ENCODE measurements at regions not wholly inside any gene's neighbourhood (a gene's known extent, or its start where the extent isn't known, plus 50 kb on each side); places are given as distances from the start of the nearest gene placed in this dataset.
"Not testable (repeated sequence)": the region's sequence is repeated elsewhere in the genome, so short reads cannot be mapped to it uniquely, and the experiment has no call there.

- no peak overlapping the region for H3K4me3 ChIP-seq (ENCODE audit: low read length)
- no peaks in the 10 kb centered on the region for H3K4me1 ChIP-seq (ENCODE audit: insufficient read depth, low read length)
- H3K9me3 ChIP-seq (ENCODE audit: low read depth, low read length), result no peaks in the 10 kb centered on the region
- H3K27me3 ChIP-seq (ENCODE audit: insufficient read depth, low read length), result no peaks in the 10 kb centered on the region
Measured at GRCh38 chr9:31142456-31142855, 1242.0 kb upstream of the ACO1 start.

GRCh38 chr9:31144614-31145013 lies 1239.8 kb upstream of the ACO1 start:
- no peaks in the 10 kb centered on the region for H3K27me3 ChIP-seq (ENCODE audit: insufficient read depth, low read length)
- H3K4me1 ChIP-seq (ENCODE audit: insufficient read depth, low read length), result no peaks in the 10 kb centered on the region
- H3K9me3 ChIP-seq (ENCODE audit: low read depth, low read length), result no peaks in the 10 kb centered on the region
- H3K4me3 ChIP-seq (ENCODE audit: low read length), result no peak overlapping the region

GRCh38 chr9:31146485-31147166 lies 1237.8 kb upstream of the ACO1 start:
- no peaks in the 10 kb centered on the region for H3K9me3 ChIP-seq (ENCODE audit: low read depth, low read length)
- H3K27me3 ChIP-seq (ENCODE audit: insufficient read depth, low read length), result no peaks in the 10 kb centered on the region
- no peak overlapping the region for H3K4me3 ChIP-seq (ENCODE audit: low read length)
- no peaks in the 10 kb centered on the region for H3K4me1 ChIP-seq (ENCODE audit: insufficient read depth, low read length)

DNA sequence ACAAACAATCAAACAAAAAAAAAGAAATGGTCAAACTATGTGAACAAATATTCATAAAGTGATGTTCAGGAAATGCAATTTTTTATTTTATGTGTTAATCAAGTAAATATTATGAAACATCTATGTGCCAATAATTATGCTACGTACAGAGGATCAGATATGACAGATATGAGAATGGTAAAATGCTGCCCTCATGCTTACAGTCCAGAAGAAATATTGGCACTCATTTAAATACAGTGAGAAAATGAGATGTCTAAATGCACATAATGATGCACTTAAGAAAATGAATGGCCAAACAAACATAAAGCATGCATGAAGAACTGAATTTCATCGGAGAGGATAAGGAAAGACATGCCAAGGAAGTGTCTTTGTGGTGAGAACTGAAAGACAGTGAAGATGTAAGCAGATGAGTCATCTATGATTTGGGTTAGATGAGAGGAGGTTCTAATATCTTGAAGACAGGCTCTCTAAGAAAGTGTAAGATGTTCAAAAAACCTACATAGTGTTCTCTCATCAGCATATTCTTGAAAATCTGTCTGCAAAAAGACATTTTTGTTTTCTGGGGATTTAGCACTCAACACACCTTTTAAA lies 1231.1 kb upstream of the ACO1 start:
- H3K27me3 ChIP-seq (ENCODE audit: insufficient read depth, low read length), result no peaks in the 10 kb centered on the region
- H3K4me3 ChIP-seq (ENCODE audit: low read length), result no peak overlapping the region
- H3K9me3 ChIP-seq (ENCODE audit: low read depth, low read length), result no peaks in the 10 kb centered on the region
- H3K4me1 ChIP-seq (ENCODE audit: insufficient read depth, low read length), result no peaks in the 10 kb centered on the region

- no peaks in the 10 kb centered on the region for H3K9me3 ChIP-seq (ENCODE audit: low read depth, low read length)
- H3K4me1 ChIP-seq (ENCODE audit: insufficient read depth, low read length), result no peaks in the 10 kb centered on the region
- H3K27me3 ChIP-seq (ENCODE audit: insufficient read depth, low read length), result no peaks in the 10 kb centered on the region
- H3K4me3 ChIP-seq (ENCODE audit: low read length), result no peak overlapping the region
Measured at GRCh38 chr9:31166516-31166915, 1217.9 kb upstream of the ACO1 start.

DNA sequence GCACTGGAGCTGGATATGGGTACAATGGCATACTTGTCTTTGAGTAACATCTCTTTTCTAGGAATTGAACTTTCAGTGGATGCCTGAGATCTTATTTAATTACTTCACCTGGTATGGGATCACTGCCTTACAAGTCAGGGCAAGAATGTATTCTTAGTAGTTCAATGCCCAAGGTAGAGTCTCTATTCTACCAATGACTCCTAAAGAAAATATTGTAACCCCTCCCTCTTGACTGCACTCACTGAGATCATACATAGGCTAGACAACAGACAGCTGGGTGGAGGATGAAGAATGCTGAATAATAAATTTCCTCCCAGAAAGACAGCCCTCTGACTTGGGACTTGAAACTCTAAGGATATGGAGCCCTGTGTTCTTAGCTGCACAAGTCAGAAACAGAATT lies 1216.3 kb upstream of the ACO1 start:
- no peaks in the 10 kb centered on the region for H3K27me3 ChIP-seq (ENCODE audit: insufficient read depth, low read length)
- no peak overlapping the region for H3K4me3 ChIP-seq (ENCODE audit: low read length)
- no peaks in the 10 kb centered on the region for H3K9me3 ChIP-seq (ENCODE audit: low read depth, low read length)

GRCh38 chr9:31174681-31175080 lies 1209.8 kb upstream of the ACO1 start:
- Histone ChIP-seq H3K4me1 (ENCODE audit: insufficient read depth, low read length) (no peaks in the 10 kb centered on the region), H3K27me3 (ENCODE audit: insufficient read depth, low read length) (no peaks in the 10 kb centered on the region), H3K4me3 (ENCODE audit: low read length) (no peak overlapping the region), H3K9me3 (ENCODE audit: low read depth, low read length) (no peaks in the 10 kb centered on the region)

More for the DNA sequence above, 1216.3 kb upstream of the ACO1 start:
- H3K4me1 ChIP-seq (ENCODE audit: insufficient read depth, low read length), result no peaks in the 10 kb centered on the region

GRCh38 chr9:31183866-31184265 lies 1200.6 kb upstream of the ACO1 start:
- H3K4me3 ChIP-seq (ENCODE audit: low read length), result no peak overlapping the region
- H3K27me3 ChIP-seq (ENCODE audit: insufficient read depth, low read length), result no peaks in the 10 kb centered on the region
- H3K4me1 ChIP-seq (ENCODE audit: insufficient read depth, low read length), result no peaks in the 10 kb centered on the region
- no peaks in the 10 kb centered on the region for H3K9me3 ChIP-seq (ENCODE audit: low read depth, low read length)

DNA sequence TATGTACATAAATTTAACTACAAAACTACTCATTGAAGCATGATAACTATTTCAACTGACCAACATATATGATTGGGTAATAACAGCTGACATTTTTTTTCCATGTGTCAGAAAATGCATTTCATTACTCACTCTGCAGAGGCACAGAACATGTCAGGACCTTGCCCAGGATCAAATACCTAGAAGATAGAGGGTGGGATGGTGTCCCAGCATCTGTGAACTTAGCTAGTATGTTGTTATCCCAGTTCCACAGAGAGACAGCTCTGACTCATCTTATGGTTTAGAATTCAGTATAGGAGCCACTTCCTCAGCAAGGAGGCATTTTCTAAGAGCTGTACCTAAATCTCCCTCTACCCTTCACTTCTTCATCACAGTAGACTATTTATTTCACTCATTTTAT lies 1198.6 kb upstream of the ACO1 start:
- Histone ChIP-seq H3K4me3 (ENCODE audit: low read length) (no peak overlapping the region), H3K4me1 (ENCODE audit: insufficient read depth, low read length) (no peaks in the 10 kb centered on the region), H3K9me3 (ENCODE audit: low read depth, low read length) (no peaks in the 10 kb centered on the region), H3K27me3 (ENCODE audit: insufficient read depth, low read length) (no peaks in the 10 kb centered on the region)

DNA sequence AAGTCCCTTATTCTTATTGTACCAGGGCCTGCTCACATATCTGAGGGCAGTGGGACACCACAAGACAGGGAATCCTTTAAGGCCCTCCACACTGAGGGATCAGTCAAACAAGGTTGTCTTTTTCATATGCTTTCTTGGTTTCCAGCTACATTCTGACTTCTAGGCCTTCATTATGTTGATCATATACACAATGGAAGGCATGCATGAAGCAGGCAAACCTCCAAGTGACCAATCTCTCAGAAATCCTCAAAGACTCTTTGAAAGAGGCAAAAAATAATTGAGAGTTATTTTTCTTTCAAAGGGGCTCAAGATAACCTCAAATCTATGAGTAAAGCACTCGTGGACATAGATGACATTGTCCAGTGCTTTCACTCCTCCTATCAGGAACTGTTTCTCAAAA lies 1195.9 kb upstream of the ACO1 start:
- H3K4me3 ChIP-seq (ENCODE audit: low read length), result no peak overlapping the region

DNA sequence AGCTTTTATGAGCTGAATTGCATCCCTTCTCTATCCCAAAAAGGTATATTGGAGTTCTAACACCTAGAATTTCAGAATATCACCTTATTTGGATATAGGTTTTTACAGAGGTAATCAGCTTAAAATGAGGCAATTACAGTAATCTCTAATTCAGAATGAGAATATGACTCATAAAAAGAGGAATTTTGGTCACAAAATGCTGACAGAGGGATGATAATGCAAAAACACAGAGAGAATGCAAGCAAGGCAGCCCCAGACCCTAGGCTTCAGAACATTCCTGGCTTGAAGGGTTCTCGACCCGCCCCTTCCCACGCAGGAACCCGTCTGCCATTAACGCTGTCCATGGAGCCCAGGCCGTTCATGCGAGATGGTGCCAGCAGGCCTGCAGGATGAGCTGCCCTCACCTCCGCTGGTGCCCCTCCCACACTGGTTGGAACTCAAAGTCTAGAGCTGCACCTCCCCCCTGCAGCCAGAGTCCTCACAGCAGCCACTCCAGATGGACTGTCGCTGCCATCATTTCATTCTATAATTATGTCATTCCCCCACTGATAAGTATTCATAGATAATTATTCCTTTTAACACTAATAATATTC lies 1173.4 kb upstream of the ACO1 start:
- Histone ChIP-seq H3K4me3 (ENCODE audit: low read length) (no peak overlapping the region), H3K27me3 (ENCODE audit: insufficient read depth, low read length) (no peaks in the 10 kb centered on the region), H3K9me3 (ENCODE audit: low read depth, low read length) (no peaks in the 10 kb centered on the region), H3K4me1 (ENCODE audit: insufficient read depth, low read length) (no peaks in the 10 kb centered on the region)

More for the DNA sequence above, 1195.9 kb upstream of the ACO1 start:
- Histone ChIP-seq H3K9me3 (ENCODE audit: low read depth, low read length) (no peaks in the 10 kb centered on the region), H3K27me3 (ENCODE audit: insufficient read depth, low read length) (no peaks in the 10 kb centered on the region), H3K4me1 (ENCODE audit: insufficient read depth, low read length) (no peaks in the 10 kb centered on the region)

GRCh38 chr9:31229976-31230375 lies 1154.5 kb upstream of the ACO1 start:
- H3K4me3 ChIP-seq (ENCODE audit: low read length); H3K4me1 ChIP-seq (ENCODE audit: insufficient read depth, low read length); H3K9me3 ChIP-seq (ENCODE audit: low read depth, low read length): not testable (repeated sequence)

GRCh38 chr9:31232485-31232884 lies 1152.0 kb upstream of the ACO1 start:
- Histone ChIP-seq H3K4me1 (ENCODE audit: insufficient read depth, low read length) (no peaks in the 10 kb centered on the region), H3K27me3 (ENCODE audit: insufficient read depth, low read length) (no peaks in the 10 kb centered on the region), H3K9me3 (ENCODE audit: low read depth, low read length) (no peaks in the 10 kb centered on the region), H3K4me3 (ENCODE audit: low read length) (no peak overlapping the region)

More at GRCh38 chr9:31229976-31230375, 1154.5 kb upstream of the ACO1 start:
- not testable (repeated sequence) for H3K27me3 ChIP-seq (ENCODE audit: insufficient read depth, low read length)

DNA sequence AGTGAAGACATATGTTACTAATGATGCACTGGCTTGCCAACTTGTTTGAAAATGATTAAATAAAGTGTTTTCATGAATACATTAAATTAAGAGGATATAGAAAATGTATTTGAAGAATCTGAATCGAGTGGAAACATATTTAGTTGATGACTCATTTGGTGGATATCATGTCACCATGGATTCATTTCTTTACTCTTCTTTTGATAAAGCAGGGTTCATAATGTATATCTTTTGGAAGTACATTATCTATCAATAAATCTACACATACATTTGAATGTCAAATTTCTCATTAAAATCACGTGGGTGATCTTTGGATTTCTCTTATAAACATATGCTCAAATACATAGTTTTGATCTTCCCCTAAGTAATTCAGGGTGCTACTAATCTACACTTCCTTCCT lies 1148.1 kb upstream of the ACO1 start:
- no peaks in the 10 kb centered on the region for H3K27me3 ChIP-seq (ENCODE audit: insufficient read depth, low read length)
- no peaks in the 10 kb centered on the region for H3K4me1 ChIP-seq (ENCODE audit: insufficient read depth, low read length)
- H3K9me3 ChIP-seq (ENCODE audit: low read depth, low read length), result no peaks in the 10 kb centered on the region
- H3K4me3 ChIP-seq (ENCODE audit: low read length), result no peak overlapping the region

GRCh38 chr9:31243386-31243785 lies 1141.1 kb upstream of the ACO1 start:
- no peaks in the 10 kb centered on the region for H3K9me3 ChIP-seq (ENCODE audit: low read depth, low read length)

GRCh38 chr9:31248156-31248555 lies 1136.3 kb upstream of the ACO1 start:
- Histone ChIP-seq H3K4me3 (ENCODE audit: low read length) (no peak overlapping the region), H3K4me1 (ENCODE audit: insufficient read depth, low read length) (no peaks in the 10 kb centered on the region)

More at GRCh38 chr9:31243386-31243785, 1141.1 kb upstream of the ACO1 start:
- Histone ChIP-seq H3K4me3 (ENCODE audit: low read length) (no peak overlapping the region), H3K4me1 (ENCODE audit: insufficient read depth, low read length) (no peaks in the 10 kb centered on the region), H3K27me3 (ENCODE audit: insufficient read depth, low read length) (no peaks in the 10 kb centered on the region)

More at GRCh38 chr9:31248156-31248555, 1136.3 kb upstream of the ACO1 start:
- H3K9me3 ChIP-seq (ENCODE audit: low read depth, low read length), result no peaks in the 10 kb centered on the region
- H3K27me3 ChIP-seq (ENCODE audit: insufficient read depth, low read length), result no peaks in the 10 kb centered on the region
